ENCODE measurements at regions not wholly inside any gene's neighbourhood (a gene's known extent, or its start where the extent isn't known, plus 50 kb on each side); places are given as distances from the start of the nearest gene placed in this dataset.

GRCh38 chr4:38223782-38224236 is 263.6 kb downstream of the PTTG2 start:
- Histone ChIP-seq H3K4me1 (ENCODE audit: control insufficient read depth in 1 of 2, insufficient read depth in 2 of 2, low read length in 2 of 2) (no peaks in the 10 kb centered on the region), H4K20me1 (ENCODE audit: insufficient read depth) (no peaks in the 10 kb centered on the region), H3K4me2 (ENCODE audit: low read length) (no peak overlapping the region), H3K27ac (ENCODE audit: low read depth, low read length) (no peak overlapping the region), H3K9me2 (ENCODE audit: insufficient read depth) (no peaks in the 10 kb centered on the region), H3K4me3 (replicated peaks in 1 of 2; ENCODE audit: low read depth in 1 of 2, low read length in 2 of 2) (no peak overlapping the region), H3K36me3 (ENCODE audit: control insufficient read depth in 1 of 2, insufficient read depth in 2 of 2, low read length in 2 of 2) (no peaks in the 10 kb centered on the region), H2AFZ (ENCODE audit: low read depth, low read length, poor library complexity, severe bottlenecking) (no peak overlapping the region), H3K9me3 (ENCODE audit: control insufficient read depth in 1 of 2, insufficient read depth in 1 of 2, low read depth in 1 of 2, low read length in 2 of 2) (no peaks in the 10 kb centered on the region), H3K27me3 (ENCODE audit: insufficient read depth, low read length) (no peaks in the 10 kb centered on the region), H3K9ac (ENCODE audit: low read length) (no peak overlapping the region), H3K79me2 (ENCODE audit: insufficient read depth, low read length) (no peaks in the 10 kb centered on the region)
- RAD21 ChIA-PET (ENCODE audit: low non-redundant PET in 1 of 2, low total read pairs in 2 of 2, uncharacterized antibody in 2 of 2, unreplicated experiment in 2 of 2), result no interaction called here
- ATAC-seq, result no peak
- no peak for DNase-seq (ENCODE audit: low read depth, low spot score)
- POLR2A ChIA-PET, result no interaction called here
- intact Hi-C loops (cut with micrococcal nuclease), result no loop called here
- no peak for TF ChIP-seq CTCF (IDR thresholded peaks at IDR 0.05 in 2 of 3, conservative IDR thresholded peaks at IDR 0.05 in 1 of 3; ENCODE audit: borderline replicate concordance in 1 of 3, insufficient read depth in 1 of 3, low read depth in 2 of 3, low read length in 2 of 3)
- no peak for TF ChIP-seq EZH2 (IDR thresholded peaks at IDR 0.05)
- no peak for TF ChIP-seq CEBPB (IDR thresholded peaks at IDR 0.05; ENCODE audit: low read depth)
- TF ChIP-seq JUND (IDR thresholded peaks at IDR 0.05), result no peak
- TF ChIP-seq SP1 (IDR thresholded peaks at IDR 0.05; ENCODE audit: low read depth), result no peak
- no peak for TF ChIP-seq FOSL1 (IDR thresholded peaks at IDR 0.05; ENCODE audit: low read depth)
- TF ChIP-seq RAD21 (IDR thresholded peaks at IDR 0.05; ENCODE audit: low read depth), result no peak
- no peak for TF ChIP-seq SIN3A (IDR thresholded peaks at IDR 0.05; ENCODE audit: low read depth)
- TF ChIP-seq REST (IDR thresholded peaks at IDR 0.05; ENCODE audit: low read depth), result no peak
- no peak for TF ChIP-seq MAX (IDR thresholded peaks at IDR 0.05)
- no peak for TF ChIP-seq EGR1 (IDR thresholded peaks at IDR 0.05; ENCODE audit: low read depth)
- no TSS peak for BruUV-seq (replicated peaks)
- CTCF ChIA-PET, result no interaction called here
